AG10803 (cell line): ENCODE measurements at regions not wholly inside any gene's neighbourhood (a gene's known extent, or its start where the extent isn't known, plus 50 kb on each side); places are given as distances from the start of the nearest gene placed in this dataset.

Source experiments
- DNase-seq: peaks from one replicate; pipeline ENCODE4 v3.0.0; 2010; ENCODE audit warnings: low read depth
- H3K4me3 ChIP-seq: 2 replicates; pipeline ENCODE4 v1.5.1; 2011; ENCODE audit warnings: mild to moderate bottlenecking, low read length, control low read depth
- TF ChIP-seq, protein P1 (sequence below): conservative IDR thresholded peaks from 2 replicates; pipeline ENCODE4 v1.5.1; 2011; ENCODE audit warnings: mild to moderate bottlenecking, low read length, control low read depth, inconsistent platforms

GRCh38 chr2:196376984-196377877 lies 205.9 kb upstream of the STK17B start:
- TF ChIP-seq, protein P1, sequence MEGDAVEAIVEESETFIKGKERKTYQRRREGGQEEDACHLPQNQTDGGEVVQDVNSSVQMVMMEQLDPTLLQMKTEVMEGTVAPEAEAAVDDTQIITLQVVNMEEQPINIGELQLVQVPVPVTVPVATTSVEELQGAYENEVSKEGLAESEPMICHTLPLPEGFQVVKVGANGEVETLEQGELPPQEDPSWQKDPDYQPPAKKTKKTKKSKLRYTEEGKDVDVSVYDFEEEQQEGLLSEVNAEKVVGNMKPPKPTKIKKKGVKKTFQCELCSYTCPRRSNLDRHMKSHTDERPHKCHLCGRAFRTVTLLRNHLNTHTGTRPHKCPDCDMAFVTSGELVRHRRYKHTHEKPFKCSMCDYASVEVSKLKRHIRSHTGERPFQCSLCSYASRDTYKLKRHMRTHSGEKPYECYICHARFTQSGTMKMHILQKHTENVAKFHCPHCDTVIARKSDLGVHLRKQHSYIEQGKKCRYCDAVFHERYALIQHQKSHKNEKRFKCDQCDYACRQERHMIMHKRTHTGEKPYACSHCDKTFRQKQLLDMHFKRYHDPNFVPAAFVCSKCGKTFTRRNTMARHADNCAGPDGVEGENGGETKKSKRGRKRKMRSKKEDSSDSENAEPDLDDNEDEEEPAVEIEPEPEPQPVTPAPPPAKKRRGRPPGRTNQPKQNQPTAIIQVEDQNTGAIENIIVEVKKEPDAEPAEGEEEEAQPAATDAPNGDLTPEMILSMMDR = no peak
- H3K4me3 ChIP-seq = no peak overlapping the region
- peak; percentile 75 for DNase-seq

DNA sequence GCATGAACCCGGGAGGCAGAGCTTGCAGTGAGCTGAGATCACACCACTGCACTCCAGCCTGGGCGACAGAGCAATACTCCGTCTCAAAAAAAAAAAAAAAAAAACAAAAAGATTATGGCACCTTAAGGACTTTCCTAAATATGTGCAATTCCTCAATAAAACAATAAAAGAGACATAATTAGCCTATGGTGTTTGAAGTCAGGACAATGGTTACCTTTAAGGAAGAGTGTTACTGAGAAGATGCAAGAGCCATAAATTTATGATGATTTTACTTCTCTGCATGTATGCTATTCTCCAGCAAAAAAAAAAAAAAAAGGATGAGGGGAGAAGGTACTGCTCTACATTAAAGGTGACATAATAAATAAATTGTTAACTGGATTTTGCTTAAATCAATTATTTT lies 208.2 kb upstream of the STK17B start:
- no peak overlapping the region for H3K4me3 ChIP-seq
- no peak for DNase-seq
- TF ChIP-seq, protein P1 = no peak

DNA sequence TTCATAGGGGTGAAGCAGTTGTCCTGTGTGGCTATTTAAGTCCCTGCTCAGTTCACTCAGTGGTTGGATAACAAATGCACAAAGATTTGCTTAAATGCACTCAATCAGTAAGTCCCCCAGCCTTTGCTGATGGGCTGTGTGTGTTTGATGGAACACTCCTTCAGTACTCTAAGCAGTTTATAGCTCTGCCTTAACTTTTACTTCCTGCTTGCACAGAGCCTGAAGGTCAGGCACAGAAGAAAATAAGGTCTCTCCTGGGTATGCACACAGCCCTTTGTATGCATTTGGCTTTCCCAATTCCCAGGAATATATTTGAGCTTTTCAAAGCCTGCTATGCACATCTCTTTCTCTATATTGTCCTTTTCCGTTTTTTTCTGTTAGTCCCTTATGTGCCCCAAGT lies 208.7 kb upstream of the STK17B start:
- H3K4me3 ChIP-seq = no peak overlapping the region
- TF ChIP-seq, protein P1 = no peak
- no peak for DNase-seq

DNA sequence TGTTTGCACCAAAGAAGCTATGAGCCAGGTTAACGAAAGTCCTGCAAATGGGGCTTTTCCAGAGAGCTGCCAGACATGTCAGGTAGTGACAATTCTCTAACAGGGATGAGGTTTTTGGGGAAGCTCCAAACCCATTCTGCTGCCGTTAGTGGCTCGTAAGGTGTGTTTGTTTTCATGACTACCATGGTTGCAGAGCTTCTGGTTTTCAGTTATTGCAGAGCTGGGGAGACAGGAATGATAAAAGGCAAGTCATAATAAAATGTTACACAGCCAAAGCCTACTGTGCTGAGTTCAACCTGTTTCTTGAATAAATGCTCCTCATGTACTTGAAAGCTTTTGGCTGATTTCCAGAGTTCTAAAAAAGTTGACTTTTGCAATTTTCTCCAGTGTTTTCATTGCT lies 209.2 kb upstream of the STK17B start:
- TF ChIP-seq, protein P1 = no peak
- no peak overlapping the region for H3K4me3 ChIP-seq
- DNase-seq = no peak

DNA sequence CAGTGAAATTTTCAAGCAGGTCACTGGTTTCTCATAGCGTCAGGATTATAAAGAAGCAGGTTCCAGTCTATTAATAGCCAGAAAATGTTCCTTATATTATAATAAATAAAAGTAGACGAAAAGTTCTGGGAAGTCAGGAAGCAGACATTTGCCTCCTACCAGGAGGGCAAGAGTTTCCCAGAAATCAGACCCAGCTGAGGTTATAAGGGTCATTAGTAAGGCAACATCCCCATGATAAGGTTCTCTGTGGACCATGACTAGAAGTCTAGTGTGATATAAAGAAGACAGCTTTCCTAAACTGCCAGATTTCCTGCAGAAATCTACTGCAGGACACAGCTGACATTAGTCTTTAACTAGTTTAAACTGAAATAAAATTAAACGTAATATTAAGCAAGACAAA lies 210.1 kb upstream of the STK17B start:
- DNase-seq = no peak
- TF ChIP-seq, protein P1 = no peak

GRCh38 chr2:196383799-196384198 lies 212.4 kb upstream of the STK17B start:
- no peak for DNase-seq
- no peak overlapping the region for H3K4me3 ChIP-seq
- TF ChIP-seq, protein P1 = no peak

More for the DNA sequence above, 210.1 kb upstream of the STK17B start:
- H3K4me3 ChIP-seq = no peak overlapping the region

DNA sequence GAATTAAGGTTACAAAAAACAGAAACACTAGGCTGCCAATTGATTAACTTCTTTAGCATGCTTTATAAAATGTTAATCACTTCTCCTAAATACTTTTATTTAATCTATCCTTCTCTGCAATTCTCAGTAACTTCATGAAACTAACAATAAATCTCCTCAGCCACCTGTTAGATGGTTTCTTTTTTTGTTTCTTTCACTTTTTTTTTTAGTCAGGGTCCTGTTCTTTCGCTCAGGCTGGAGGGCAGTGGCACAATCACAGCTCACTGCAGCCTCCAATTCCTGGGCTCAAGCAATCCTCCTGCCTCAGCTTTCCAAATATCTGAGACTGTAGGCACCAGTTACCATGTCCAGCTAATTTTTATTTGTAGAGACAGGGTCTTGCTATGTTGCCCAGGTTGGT lies 213.4 kb upstream of the STK17B start:
- H3K4me3 ChIP-seq = no peak overlapping the region
- TF ChIP-seq, protein P1 = no peak
- no peak for DNase-seq
